ENCODE measurements at regions not wholly inside any gene's neighbourhood (a gene's known extent, or its start where the extent isn't known, plus 50 kb on each side); places are given as distances from the start of the nearest gene placed in this dataset.

- DNase-seq (ENCODE audit: low read depth in 1 of 2, low spot score in 1 of 2), result no peak
- Histone ChIP-seq H3K4me3 (replicated peaks; ENCODE audit: insufficient read depth, low read length) (no peak overlapping the region), H3K27me3 (ENCODE audit: insufficient read depth, poor library complexity, severe bottlenecking) (no peaks in the 10 kb centered on the region), H3K27ac (replicated peaks) (no peak overlapping the region)
- TF ChIP-seq CTCF (IDR thresholded peaks at IDR 0.05; ENCODE audit: insufficient read depth, low read length) (no peak), REST (IDR thresholded peaks at IDR 0.05; ENCODE audit: insufficient replicate concordance, low read depth) (no peak), SPI1 (IDR thresholded peaks at IDR 0.05; ENCODE audit: borderline replicate concordance, low read depth) (no peak), POLR2AphosphoS5 (IDR thresholded peaks at IDR 0.05; ENCODE audit: low read depth) (no peak)
Observed at GRCh38 chr2:34549710-34550345, 950.7 kb upstream of the FAM98A start.

GRCh38 chr2:34547900-34548299, 948.8 kb upstream of the FAM98A start:
- Histone ChIP-seq H3K27ac (replicated peaks) (no peak overlapping the region), H3K4me3 (replicated peaks; ENCODE audit: insufficient read depth, low read length) (no peak overlapping the region), H3K27me3 (ENCODE audit: insufficient read depth, poor library complexity, severe bottlenecking) (no peaks in the 10 kb centered on the region)
- no peak for DNase-seq (ENCODE audit: low read depth in 1 of 2, low spot score in 1 of 2)
- TF ChIP-seq POLR2AphosphoS5 (IDR thresholded peaks at IDR 0.05; ENCODE audit: low read depth) (no peak), GABPA (IDR thresholded peaks at IDR 0.05; ENCODE audit: low read depth) (no peak), CTCF (IDR thresholded peaks at IDR 0.05; ENCODE audit: insufficient read depth, low read length) (no peak), SPI1 (IDR thresholded peaks at IDR 0.05; ENCODE audit: borderline replicate concordance, low read depth) (no peak), REST (IDR thresholded peaks at IDR 0.05; ENCODE audit: insufficient replicate concordance, low read depth) (no peak)

- no peaks in the 10 kb centered on the region for H3K27me3 ChIP-seq (ENCODE audit: insufficient read depth, poor library complexity, severe bottlenecking)
- no peak for DNase-seq (ENCODE audit: low read depth in 1 of 2, low spot score in 1 of 2)
- H3K4me3 ChIP-seq (replicated peaks; ENCODE audit: insufficient read depth, low read length), result no peak overlapping the region
- no peak overlapping the region for H3K27ac ChIP-seq (replicated peaks)
- no peak for TF ChIP-seq CTCF (IDR thresholded peaks at IDR 0.05; ENCODE audit: insufficient read depth, low read length)
- no peak for TF ChIP-seq SPI1 (IDR thresholded peaks at IDR 0.05; ENCODE audit: borderline replicate concordance, low read depth)
- TF ChIP-seq REST (IDR thresholded peaks at IDR 0.05; ENCODE audit: insufficient replicate concordance, low read depth), result no peak
- no peak for TF ChIP-seq POLR2AphosphoS5 (IDR thresholded peaks at IDR 0.05; ENCODE audit: low read depth)
- no peak for TF ChIP-seq GABPA (IDR thresholded peaks at IDR 0.05; ENCODE audit: low read depth)
Observed at GRCh38 chr2:34547340-34547739, 948.2 kb upstream of the FAM98A start.

Data from HL-60 (cell line).